ENCODE measurements at regions not wholly inside any gene's neighbourhood (a gene's known extent, or its start where the extent isn't known, plus 50 kb on each side); places are given as distances from the start of the nearest gene placed in this dataset.

DNA sequence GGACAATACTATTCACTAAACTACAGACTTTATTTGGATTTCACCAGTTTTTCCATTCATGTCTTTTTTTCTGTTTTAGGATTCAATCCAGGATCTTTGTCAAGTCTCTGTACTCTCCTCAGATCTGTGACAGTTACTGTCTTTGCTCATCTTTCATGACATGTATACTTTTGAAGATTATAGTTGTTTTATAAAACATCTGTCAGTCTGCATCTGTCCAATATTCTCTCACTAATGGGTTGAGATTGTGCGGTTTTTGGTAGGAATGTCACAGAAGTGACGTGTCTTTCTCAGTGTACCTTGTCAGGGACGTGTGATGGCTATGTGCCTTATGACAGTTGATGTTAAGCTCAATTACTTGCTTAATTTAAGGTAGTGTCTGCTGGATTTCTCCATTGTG is 124.9 kb upstream of the TPK1 start:
- DNase-seq (ENCODE audit: low spot score): no peak

DNA sequence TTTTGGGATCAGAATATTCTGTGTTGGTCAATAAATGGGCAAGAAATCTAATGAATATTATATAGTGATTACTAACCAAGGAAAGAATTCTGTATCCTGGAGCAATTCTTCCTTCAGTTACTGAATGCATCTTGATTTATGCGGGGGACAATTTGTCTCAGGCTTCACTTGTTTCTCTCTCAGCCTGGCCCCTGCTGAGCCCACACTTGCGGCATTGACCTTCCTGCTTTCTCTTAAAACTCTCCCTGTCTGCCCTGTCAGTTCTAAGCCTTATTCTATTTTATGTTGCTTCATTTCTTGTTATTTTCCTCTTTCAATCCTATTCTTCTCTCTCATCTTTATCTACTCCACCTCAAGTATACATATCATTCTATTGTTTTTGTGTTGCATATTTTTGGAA is 122.1 kb upstream of the TPK1 start:
- DNase-seq (ENCODE audit: low spot score): no peak

DNA sequence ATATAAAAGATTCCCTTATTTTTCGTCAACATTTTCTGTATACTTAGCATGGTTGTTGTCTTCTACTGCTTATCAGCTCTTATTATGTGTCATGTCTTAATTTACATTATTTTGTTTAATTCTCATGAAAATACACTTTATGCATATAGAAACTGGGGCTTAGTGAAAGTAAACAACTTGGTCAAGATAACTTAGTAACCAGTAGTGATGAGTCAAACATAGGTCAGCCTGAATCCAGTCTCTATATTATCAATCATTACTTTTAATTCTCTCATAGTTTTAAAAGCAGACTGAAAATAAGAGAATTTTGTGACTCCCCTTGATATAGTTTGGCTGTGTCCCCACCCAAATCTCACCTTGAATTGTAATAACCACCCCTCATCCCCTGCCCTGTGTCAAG is 119.6 kb upstream of the TPK1 start:
- DNase-seq (ENCODE audit: low spot score): no peak

DNA sequence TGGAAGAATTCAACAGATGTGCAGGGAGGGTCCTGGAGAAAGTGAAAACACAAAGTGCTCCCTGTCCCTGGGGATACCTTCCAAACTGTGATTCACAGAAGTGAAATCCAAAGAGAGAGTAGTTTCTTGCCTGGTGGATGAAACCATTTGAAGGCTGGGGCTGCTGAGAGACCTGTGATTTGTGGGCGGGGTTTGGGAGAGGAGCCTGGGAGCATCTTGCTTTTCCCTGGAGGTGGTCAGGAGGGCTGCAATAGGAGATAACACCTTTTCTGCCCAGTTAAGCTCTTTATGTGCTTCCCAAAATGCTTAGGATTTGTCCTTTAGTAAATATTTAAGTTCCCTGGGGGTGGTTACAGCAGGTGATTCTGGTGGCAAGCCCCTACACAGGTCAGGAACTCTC is 105.3 kb upstream of the TPK1 start:
- no peak for DNase-seq (ENCODE audit: low spot score)

DNA sequence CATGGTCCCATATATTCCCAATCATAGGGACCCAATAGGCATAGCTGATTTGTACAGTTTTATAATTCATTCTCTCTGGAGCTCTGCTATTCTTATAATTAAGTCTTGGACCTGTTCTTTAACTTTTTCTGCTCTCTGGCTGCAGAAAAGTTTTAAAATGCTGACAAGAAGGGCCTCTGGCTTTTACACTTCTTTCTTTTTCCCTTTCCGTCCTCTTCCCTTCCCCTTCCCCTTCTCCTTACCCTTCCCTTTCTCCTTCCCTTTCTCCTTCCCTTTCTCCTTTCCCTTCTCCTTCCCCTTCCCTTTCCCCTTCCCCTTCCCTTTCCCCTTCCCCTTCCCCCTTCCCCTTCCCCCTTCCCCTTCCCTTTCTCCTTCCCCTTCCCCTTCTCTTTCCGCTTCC is 101.3 kb upstream of the TPK1 start:
- DNase-seq (ENCODE audit: low spot score): no peak

DNA sequence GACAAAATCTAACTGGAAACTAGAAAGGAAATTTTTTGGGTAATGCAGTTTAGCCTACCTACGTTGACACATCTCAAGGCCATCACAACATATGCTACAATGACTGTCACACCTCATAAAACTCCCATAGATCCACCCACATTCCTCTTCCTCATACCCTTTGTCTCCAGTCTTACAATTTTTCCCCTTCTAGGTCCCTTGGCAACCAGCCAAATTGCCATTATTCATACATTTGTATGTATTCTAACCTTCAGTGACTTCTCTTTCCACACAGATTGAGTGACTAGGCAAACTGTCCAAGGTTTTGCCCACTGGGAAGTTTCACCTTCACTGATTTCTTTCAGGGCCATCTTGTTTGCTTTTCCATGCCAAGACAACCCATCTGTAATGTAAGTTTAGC is 100.5 kb upstream of the TPK1 start:
- DNase-seq (ENCODE audit: low spot score): no peak

DNA sequence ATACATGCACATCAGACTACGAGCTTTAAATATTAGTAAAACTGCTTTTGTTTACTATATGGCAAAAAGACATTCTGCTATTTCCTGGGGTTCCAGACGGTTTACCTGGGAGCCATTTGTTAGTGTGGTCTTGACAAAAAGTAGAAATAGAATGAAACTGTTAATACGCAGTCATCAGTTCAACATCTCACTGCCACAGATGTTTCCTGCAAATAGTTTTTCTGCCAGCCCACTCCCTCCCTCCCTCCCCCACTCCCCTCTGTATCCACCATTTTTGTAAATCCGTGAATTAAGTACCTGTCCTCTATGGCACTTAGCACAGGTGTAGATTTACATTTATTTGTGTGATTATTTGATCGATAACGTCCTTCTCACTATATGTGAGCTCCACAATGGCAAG is 74.6 kb upstream of the TPK1 start:
- no peak for DNase-seq (ENCODE audit: low spot score)

DNA sequence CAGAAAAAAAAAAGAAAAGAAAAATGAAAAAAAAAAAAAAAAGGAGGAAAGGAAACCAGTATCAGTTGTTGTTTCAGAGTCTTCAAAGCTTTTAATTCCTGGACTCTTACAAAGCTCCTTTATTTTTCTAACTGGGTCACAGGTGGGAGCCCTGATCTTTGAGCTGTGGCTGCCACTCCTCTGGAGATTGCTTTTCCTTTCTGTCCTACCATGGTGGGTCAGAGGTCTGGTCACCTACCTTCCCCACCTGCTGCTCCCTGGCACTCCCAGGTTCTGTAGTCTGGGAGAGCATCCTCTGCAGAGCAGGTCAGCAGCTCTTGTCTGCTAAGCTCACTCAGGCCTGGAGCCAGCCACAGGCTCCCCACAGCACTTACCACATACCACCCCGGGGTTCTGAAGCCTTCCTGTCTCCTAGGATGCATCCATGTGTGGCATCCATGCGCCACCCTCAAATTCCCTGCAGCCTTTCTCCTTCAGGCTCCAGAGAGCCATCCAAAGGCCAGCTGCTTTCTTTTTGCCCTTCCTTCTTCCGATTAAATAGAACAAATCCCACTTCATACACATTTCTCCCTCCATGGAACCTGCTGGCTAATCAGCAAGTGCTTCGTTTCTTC is 73.2 kb upstream of the TPK1 start:
- no peak for DNase-seq (ENCODE audit: low spot score)

DNA sequence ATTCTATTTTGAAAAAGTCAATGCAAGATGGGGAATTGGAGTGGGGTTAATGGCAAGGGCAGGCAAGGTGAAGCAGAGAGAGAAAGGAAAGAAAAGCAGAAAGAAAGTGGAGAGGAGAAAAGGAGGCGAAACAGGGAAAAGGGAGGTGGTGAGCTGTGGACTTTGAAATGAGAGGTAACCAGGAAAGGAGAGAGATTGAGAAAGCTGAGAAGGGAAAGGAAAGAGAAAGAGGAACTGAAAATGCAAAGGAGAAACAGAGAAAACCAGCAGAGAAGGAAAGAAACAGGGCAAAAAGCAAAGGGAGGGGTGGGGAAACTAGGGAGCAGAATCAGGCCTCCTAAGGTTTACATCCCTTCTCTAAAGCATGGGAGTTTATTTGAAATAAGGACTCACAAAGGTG is 72.5 kb upstream of the TPK1 start:
- DNase-seq (ENCODE audit: low spot score): no peak

DNA sequence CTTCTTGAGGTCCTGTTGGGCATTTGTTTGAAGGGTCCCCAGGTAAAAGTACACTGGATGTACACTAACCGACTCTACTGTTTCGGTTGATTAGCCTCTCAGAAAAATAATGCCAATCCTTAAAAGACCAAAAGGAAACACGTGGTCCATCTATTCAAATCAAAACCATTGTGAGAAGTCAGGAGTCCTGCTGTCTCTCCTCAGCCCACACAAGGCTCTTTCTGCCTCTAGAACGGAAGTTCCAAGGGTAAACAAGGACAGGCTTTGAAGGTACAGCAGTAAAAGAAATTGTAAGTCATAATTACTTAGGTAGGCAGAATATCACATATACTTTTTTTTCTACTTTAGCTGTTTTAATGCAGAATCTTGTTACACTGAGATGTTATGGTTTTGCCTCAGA is 71.7 kb upstream of the TPK1 start:
- peak; percentile 3 for DNase-seq (ENCODE audit: low spot score)

DNA sequence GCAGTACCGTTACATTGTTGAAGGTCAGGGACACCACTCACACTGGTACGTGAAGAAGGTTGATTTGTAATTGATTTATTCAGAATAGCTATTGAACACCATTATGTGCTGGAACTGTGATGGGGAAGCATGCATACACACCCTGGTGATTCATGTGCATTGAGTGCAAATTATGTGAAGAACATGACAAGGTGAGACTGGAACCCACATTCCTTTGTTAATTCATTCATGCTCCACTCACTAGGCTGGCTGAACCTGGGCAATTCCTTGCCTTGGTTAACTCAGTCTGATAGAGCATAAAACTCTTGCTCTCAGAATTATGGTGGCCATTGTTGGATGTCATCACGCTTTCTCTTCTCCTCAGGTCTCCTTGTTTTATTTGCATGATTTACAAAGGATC is 67.3 kb upstream of the TPK1 start:
- no peak for DNase-seq (ENCODE audit: low spot score)

DNA sequence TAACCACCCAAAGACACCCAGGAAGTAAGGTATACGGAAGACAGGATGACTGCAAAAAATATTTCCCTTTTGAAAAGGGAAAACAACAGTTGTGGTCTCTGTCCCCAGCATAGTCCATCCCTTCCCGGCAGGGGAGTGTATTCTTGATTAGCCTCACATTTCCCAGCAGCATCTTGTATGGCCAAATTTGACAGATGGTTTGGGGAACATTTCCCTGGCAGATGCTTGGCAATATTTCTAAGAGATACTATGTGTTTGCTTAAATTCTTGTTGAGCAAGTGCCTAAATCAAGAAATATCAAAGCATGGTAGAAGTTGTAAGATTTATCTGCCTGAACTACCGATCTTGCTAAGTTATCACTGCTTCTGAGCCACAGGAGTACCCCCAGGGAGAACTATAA is 56.9 kb upstream of the TPK1 start:
- no peak for DNase-seq (ENCODE audit: low spot score)
